Astrocyte (in vitro differentiated cells and primary cell): ENCODE measurements at regions not wholly inside any gene's neighbourhood (a gene's known extent, or its start where the extent isn't known, plus 50 kb on each side); places are given as distances from the start of the nearest gene placed in this dataset.

Experiments used
- DNase-seq: peaks from one replicate; pipeline ENCODE4 v3.0.0-alpha.2; 2010; ENCODE audit warnings: low read depth
- FAIRE-seq: peaks from 2 replicates; lab custom pipeline; 2011; peaks lifted over from hg19 to GRCh38; lab: Jason Lieb, UNC
- H2AFZ ChIP-seq: 2 replicates; pipeline ENCODE4 v1.6.0; 2012; ENCODE audit warnings: low read depth, low read length, inconsistent platforms
- H3K27ac ChIP-seq: 2 replicates; pipeline ENCODE4 v1.5.1; 2011; ENCODE audit warnings: low read depth, low read length, inconsistent platforms
- H3K27me3 ChIP-seq: 2 replicates; pipeline ENCODE4 v1.6.0; 2011; ENCODE audit warnings: low read length, inconsistent platforms; ENCODE audit not compliant: insufficient read depth
- H3K36me3 ChIP-seq: 2 replicates; pipeline ENCODE4 v1.5.1; 2011; ENCODE audit warnings: low read length, inconsistent platforms; ENCODE audit not compliant: insufficient read depth
- H3K4me1 ChIP-seq: 2 replicates; pipeline ENCODE4 v1.5.1; 2011; ENCODE audit warnings: low read length, inconsistent platforms; ENCODE audit not compliant: insufficient read depth
- H3K4me2 ChIP-seq: 2 replicates; pipeline ENCODE4 v1.6.0; 2012; ENCODE audit warnings: low read length, inconsistent platforms
- H3K4me3 ChIP-seq: 2 replicates; pipeline ENCODE4 v1.5.1; 2011; ENCODE audit warnings: low read depth, mild to moderate bottlenecking, low read length, inconsistent platforms; ENCODE audit not compliant: insufficient read depth
- H3K79me2 ChIP-seq: 2 replicates; pipeline ENCODE4 v1.6.0; 2012; ENCODE audit warnings: mild to moderate bottlenecking, low read length, inconsistent platforms; ENCODE audit not compliant: insufficient read depth
- H3K9ac ChIP-seq: 2 replicates; pipeline ENCODE4 v1.6.0; 2012; ENCODE audit warnings: mild to moderate bottlenecking, low read length, inconsistent platforms
- H3K9me3 ChIP-seq: 2 replicates; pipeline ENCODE4 v1.5.1; 2012; ENCODE audit warnings: low read depth, mild to moderate bottlenecking, low read length, inconsistent platforms; ENCODE audit not compliant: insufficient read depth
- H4K20me1 ChIP-seq: 2 replicates; pipeline ENCODE4 v1.6.0; 2012; ENCODE audit warnings: low read length, inconsistent platforms; ENCODE audit not compliant: insufficient read depth
- H3K27ac Mint-ChIP-seq: one replicate; pipeline ENCODE4 v1.8.0; 2021; ENCODE audit warnings: mild to moderate bottlenecking, mixed read lengths; ENCODE audit not compliant: unreplicated experiment
- H3K27me3 Mint-ChIP-seq: one replicate; pipeline ENCODE4 v1.8.0; 2021; ENCODE audit warnings: low read depth, mixed read lengths; ENCODE audit not compliant: unreplicated experiment
- H3K36me3 Mint-ChIP-seq: one replicate; pipeline ENCODE4 v1.8.0; 2021; ENCODE audit warnings: low read depth, mixed read lengths; ENCODE audit not compliant: unreplicated experiment
- H3K4me1 Mint-ChIP-seq: one replicate; pipeline ENCODE4 v1.8.0; 2021; ENCODE audit warnings: low read depth, mixed read lengths; ENCODE audit not compliant: unreplicated experiment
- H3K4me3 Mint-ChIP-seq: one replicate; pipeline ENCODE4 v1.8.0; 2021; ENCODE audit warnings: mild to moderate bottlenecking, moderate library complexity, mixed read lengths; ENCODE audit not compliant: unreplicated experiment
- H3K9me3 Mint-ChIP-seq: one replicate; pipeline ENCODE4 v1.8.0; 2021; ENCODE audit warnings: mild to moderate bottlenecking, mixed read lengths; ENCODE audit not compliant: unreplicated experiment
- CTCF ChIP-seq: IDR thresholded peaks from 2 replicates; pipeline ENCODE4 v1.5.1; 2011; ENCODE audit warnings: low read depth, mild to moderate bottlenecking, inconsistent platforms, low read length, moderate library complexity; ENCODE audit not compliant: insufficient read depth
- EZH2 ChIP-seq: IDR thresholded peaks from 2 replicates; pipeline ENCODE4 v1.6.1; 2012; ENCODE audit warnings: mild to moderate bottlenecking, low read length, inconsistent platforms; ENCODE audit not compliant: insufficient read depth

GRCh38 chr22:47814474-47814873, 1052.0 kb downstream of the TBC1D22A start:
- H3K36me3 ChIP-seq: no peaks in the 10 kb centered on the region
- H3K9me3 ChIP-seq: peaks cover 18% of the 10 kb centered on the region
- no peak overlapping the region for H3K4me3 ChIP-seq
- Mint-ChIP-seq H3K27ac (no peak overlapping the region), H3K4me1 (no peaks in the 10 kb centered on the region), H3K9me3 (peaks cover 6% of the 10 kb centered on the region), H3K27me3 (peaks cover 36% of the 10 kb centered on the region), H3K36me3 (no peaks in the 10 kb centered on the region), H3K4me3 (no peak overlapping the region)
- no peak for TF ChIP-seq EZH2
- no peak for TF ChIP-seq CTCF
- H3K9ac ChIP-seq: no peak overlapping the region
- no peak overlapping the region for H3K27ac ChIP-seq
- no peaks in the 10 kb centered on the region for H3K4me1 ChIP-seq
- H4K20me1 ChIP-seq: no peaks in the 10 kb centered on the region
- FAIRE-seq: no peak
- H3K79me2 ChIP-seq: no peaks in the 10 kb centered on the region
- H2AFZ ChIP-seq: no peak overlapping the region
- DNase-seq: no peak
- H3K27me3 ChIP-seq: no peaks in the 10 kb centered on the region
- H3K4me2 ChIP-seq: no peak overlapping the region

GRCh38 chr22:47813661-47814060, 1051.2 kb downstream of the TBC1D22A start:
- H3K36me3 Mint-ChIP-seq: no peaks in the 10 kb centered on the region
- no peak overlapping the region for H3K4me3 Mint-ChIP-seq
- Histone ChIP-seq H4K20me1 (no peaks in the 10 kb centered on the region), H2AFZ (no peak overlapping the region), H3K4me2 (no peak overlapping the region), H3K9me3 (peaks cover 18% of the 10 kb centered on the region), H3K4me1 (no peaks in the 10 kb centered on the region), H3K4me3 (no peak overlapping the region), H3K27ac (no peak overlapping the region), H3K36me3 (no peaks in the 10 kb centered on the region), H3K79me2 (no peaks in the 10 kb centered on the region), H3K27me3 (no peaks in the 10 kb centered on the region), H3K9ac (no peak overlapping the region)
- H3K27me3 Mint-ChIP-seq: peaks cover 40% of the 10 kb centered on the region
- no peak overlapping the region for H3K27ac Mint-ChIP-seq
- DNase-seq (no peak), FAIRE-seq (no peak)
- H3K9me3 Mint-ChIP-seq: peaks cover 6% of the 10 kb centered on the region
- TF ChIP-seq CTCF (no peak), EZH2 (no peak)
- no peaks in the 10 kb centered on the region for H3K4me1 Mint-ChIP-seq

GRCh38 chr22:47811971-47812370, 1049.5 kb downstream of the TBC1D22A start:
- H3K9me3 ChIP-seq: peaks cover 16% of the 10 kb centered on the region
- no peaks in the 10 kb centered on the region for H4K20me1 ChIP-seq
- H3K79me2 ChIP-seq: no peaks in the 10 kb centered on the region
- H3K9ac ChIP-seq: no peak overlapping the region
- H2AFZ ChIP-seq: no peak overlapping the region
- H3K4me1 ChIP-seq: no peaks in the 10 kb centered on the region
- Mint-ChIP-seq H3K27me3 (peaks cover 47% of the 10 kb centered on the region), H3K9me3 (peaks cover 1% of the 10 kb centered on the region), H3K4me1 (no peaks in the 10 kb centered on the region), H3K4me3 (no peak overlapping the region), H3K27ac (no peak overlapping the region), H3K36me3 (no peaks in the 10 kb centered on the region)
- no peaks in the 10 kb centered on the region for H3K27me3 ChIP-seq
- DNase-seq (no peak), FAIRE-seq (no peak)
- no peak overlapping the region for H3K4me2 ChIP-seq
- H3K4me3 ChIP-seq: no peak overlapping the region
- no peaks in the 10 kb centered on the region for H3K36me3 ChIP-seq
- H3K27ac ChIP-seq: no peak overlapping the region
- no peak for TF ChIP-seq CTCF
- no peak for TF ChIP-seq EZH2
